Ascending aorta (tissue), 2 donors: ENCODE measurements at regions not wholly inside any gene's neighbourhood (a gene's known extent, or its start where the extent isn't known, plus 50 kb on each side); places are given as distances from the start of the nearest gene placed in this dataset.

Experiments used
- DNase-seq, 2 donors: peaks; one replicate each; pipeline ENCODE4 v3.0.0-alpha.2; 2019; ENCODE audit warnings: low spot score in 2 of 2
- H3K27ac ChIP-seq, 2 donors: fragments of 200-600 bp; sonication (generic); one replicate each; pipeline ENCODE4 v1.5.1; 2016 to 2017; ENCODE audit warnings: mild to moderate bottlenecking in 1 of 2
- H3K27me3 ChIP-seq: fragments of 200-600 bp; sonication (generic); one replicate; pipeline ENCODE4 v1.5.1; 2017
- H3K36me3 ChIP-seq, 2 donors: fragments of 200-600 bp; sonication (generic); one replicate each; pipeline ENCODE4 v1.5.1; 2016
- H3K4me1 ChIP-seq, 2 donors: fragments of 200-600 bp; sonication (generic); one replicate each; pipeline ENCODE4 v1.5.1; 2016 to 2017; ENCODE audit warnings: mild to moderate bottlenecking in 1 of 2
- H3K4me3 ChIP-seq, 2 donors: fragments of 200-600 bp; sonication (generic); one replicate each; pipeline ENCODE4 v1.5.1; 2016 to 2017; ENCODE audit warnings: mild to moderate bottlenecking in 1 of 2
- H3K9me3 ChIP-seq, 2 donors: fragments of 200-600 bp; sonication (generic); one replicate each; pipeline ENCODE4 v1.5.1; 2016
- CTCF ChIP-seq, 3 experiments: fragments of 200-600 bp in 2 of 3; fragments of 450-650 bp in 1 of 3; sonication (generic) in 2 of 3; IDR thresholded peaks; one replicate each; pipeline ENCODE4 v1.5.1; 2016 to 2019; ENCODE audit warnings: antibody characterized with exemption in 3 of 3, mild to moderate bottlenecking in 1 of 3, moderate library complexity in 1 of 3
- intact Hi-C: fragments of 100-400 bp; cut with DNase I; formaldehyde crosslinking; loops from one replicate; pipeline ENCODE4 v1.15.1; 2023

GRCh38 chr3:64291345-64291744 is 66.1 kb upstream of the PRICKLE2 start:
- no peak overlapping the region for H3K27ac ChIP-seq
- intact Hi-C loops, result no loop called here
- H3K4me1 ChIP-seq, result peaks cover 0 to 4% of the 10 kb centered on the region in 2 donors
- H3K27me3 ChIP-seq, result no peaks in the 10 kb centered on the region
- no peak for TF ChIP-seq CTCF (IDR thresholded peaks at IDR 0.05)
- peak in 1 of 2 donors; percentile 79 for DNase-seq
- H3K9me3 ChIP-seq, result no peaks in the 10 kb centered on the region
- H3K36me3 ChIP-seq, result no peaks in the 10 kb centered on the region
- H3K4me3 ChIP-seq, result no peak overlapping the region

GRCh38 chr3:64290864-64291263 is 65.6 kb upstream of the PRICKLE2 start:
- Histone ChIP-seq H3K4me1 (peaks cover 0 to 4% of the 10 kb centered on the region in 2 donors), H3K4me3 (no peak overlapping the region), H3K36me3 (no peaks in the 10 kb centered on the region), H3K9me3 (no peaks in the 10 kb centered on the region), H3K27ac (no peak overlapping the region), H3K27me3 (no peaks in the 10 kb centered on the region)
- intact Hi-C loops, result no loop called here
- no peak for TF ChIP-seq CTCF (IDR thresholded peaks at IDR 0.05)
- DNase-seq, result no peak

- Histone ChIP-seq H3K27ac (no peak overlapping the region), H3K36me3 (no peaks in the 10 kb centered on the region), H3K4me1 (peaks cover 0 to under 1% of the 10 kb centered on the region in 2 donors), H3K27me3 (no peaks in the 10 kb centered on the region), H3K4me3 (no peak overlapping the region), H3K9me3 (no peaks in the 10 kb centered on the region)
- no peak for DNase-seq
- TF ChIP-seq CTCF (IDR thresholded peaks at IDR 0.05), result no peak
- intact Hi-C loops, result no loop called here
These were observed 64.9 kb upstream of the PRICKLE2 start for GRCh38 chr3:64290161-64290560.

- no peak for DNase-seq
- no peaks in the 10 kb centered on the region for H3K9me3 ChIP-seq
- H3K36me3 ChIP-seq, result no peaks in the 10 kb centered on the region
- H3K27ac ChIP-seq, result no peak overlapping the region
- intact Hi-C loops, result no loop called here
- no peaks in the 10 kb centered on the region for H3K27me3 ChIP-seq
- no peak overlapping the region for H3K4me3 ChIP-seq
- no peaks in the 10 kb centered on the region for H3K4me1 ChIP-seq
- no peak for TF ChIP-seq CTCF (IDR thresholded peaks at IDR 0.05)
These were observed 64.4 kb upstream of the PRICKLE2 start for GRCh38 chr3:64289622-64290021.

GRCh38 chr3:64278625-64279024 is 53.4 kb upstream of the PRICKLE2 start:
- Histone ChIP-seq H3K4me1 (no peaks in the 10 kb centered on the region), H3K9me3 (no peaks in the 10 kb centered on the region), H3K4me3 (no peak overlapping the region), H3K27ac (no peak overlapping the region), H3K27me3 (no peaks in the 10 kb centered on the region), H3K36me3 (no peaks in the 10 kb centered on the region)
- intact Hi-C loops, result no loop called here
- DNase-seq, result no peak
- TF ChIP-seq CTCF (IDR thresholded peaks at IDR 0.05), result no peak

- Histone ChIP-seq H3K4me3 (no peak overlapping the region), H3K27ac (no peak overlapping the region), H3K27me3 (no peaks in the 10 kb centered on the region), H3K9me3 (no peaks in the 10 kb centered on the region), H3K36me3 (no peaks in the 10 kb centered on the region), H3K4me1 (no peaks in the 10 kb centered on the region)
- intact Hi-C loops, result no loop called here
- TF ChIP-seq CTCF (IDR thresholded peaks at IDR 0.05), result no peak
- DNase-seq, result no peak
These were observed 50.9 kb upstream of the PRICKLE2 start for GRCh38 chr3:64276131-64276530.
